K562 (cell line): ENCODE measurements at regions not wholly inside any gene's neighbourhood (a gene's known extent, or its start where the extent isn't known, plus 50 kb on each side); places are given as distances from the start of the nearest gene placed in this dataset.

Source experiments
- ARID1B ChIP-seq: fragments of 450-650 bp; IDR thresholded peaks from 2 replicates; pipeline ENCODE4 v1.6.1; 2016; ENCODE audit warnings: antibody characterized with exemption, mild to moderate bottlenecking, inconsistent platforms
- ATF3 ChIP-seq, 2 experiments: fragments of 450-650 bp in 1 of 2; sonication (generic) in 1 of 2; formaldehyde crosslinking in 1 of 2; IDR thresholded peaks in 1 of 2; conservative IDR thresholded peaks in 1 of 2; 2 replicates each; pipeline versions ENCODE4 v1.6.1 to v1.8.1; 2016 to 2023; ENCODE audit warnings: mild to moderate bottlenecking in 2 of 2, moderate library complexity in 2 of 2, inconsistent platforms in 1 of 2, missing genetic modification reagents in 1 of 2
- JUN ChIP-seq, 2 experiments: sonication (generic) in 1 of 2; formaldehyde crosslinking in 1 of 2; IDR thresholded peaks; 2 replicates each; pipeline versions ENCODE4 v1.6.1 to v1.8.0; 2012 to 2022; ENCODE audit warnings: borderline replicate concordance in 2 of 2, mild to moderate bottlenecking in 2 of 2, improper control_type of control experiment in 1 of 2, low read depth in 1 of 2, low read length in 1 of 2, missing genetic modification reagents in 1 of 2
- TF ChIP-seq, protein P1 (sequence below): fragments of 450-650 bp; IDR thresholded peaks from 2 replicates; pipeline ENCODE4 v1.6.1; 2016
- TF ChIP-seq, protein P2 (sequence below), 2 experiments: IDR thresholded peaks; 2 replicates each; pipeline ENCODE4 v1.6.1; 2012; ENCODE audit warnings: improper control_type of control experiment in 2 of 2, low read depth in 2 of 2, low read length in 2 of 2, borderline replicate concordance in 1 of 2

- peak; percentile 63; the same call in 1 of the 2 replicates for TF ChIP-seq JUN (IDR thresholded peaks at IDR 0.05; ENCODE audit: borderline replicate concordance, low read depth, low read length)
- no peak for TF ChIP-seq JUN (CRISPR knock-in tag; IDR thresholded peaks at IDR 0.05; ENCODE audit: borderline replicate concordance)
- TF ChIP-seq ARID1B, result peak; percentile 43
- TF ChIP-seq ATF3 (IDR thresholded peaks at IDR 0.05), result peak; percentile 54; the same call in 1 of the 2 replicates
- TF ChIP-seq ATF3 (CRISPR knock-in tag; conservative IDR thresholded peaks at IDR 0.05), result no peak
- TF ChIP-seq, protein P1, sequence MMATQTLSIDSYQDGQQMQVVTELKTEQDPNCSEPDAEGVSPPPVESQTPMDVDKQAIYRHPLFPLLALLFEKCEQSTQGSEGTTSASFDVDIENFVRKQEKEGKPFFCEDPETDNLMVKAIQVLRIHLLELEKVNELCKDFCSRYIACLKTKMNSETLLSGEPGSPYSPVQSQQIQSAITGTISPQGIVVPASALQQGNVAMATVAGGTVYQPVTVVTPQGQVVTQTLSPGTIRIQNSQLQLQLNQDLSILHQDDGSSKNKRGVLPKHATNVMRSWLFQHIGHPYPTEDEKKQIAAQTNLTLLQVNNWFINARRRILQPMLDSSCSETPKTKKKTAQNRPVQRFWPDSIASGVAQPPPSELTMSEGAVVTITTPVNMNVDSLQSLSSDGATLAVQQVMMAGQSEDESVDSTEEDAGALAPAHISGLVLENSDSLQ, result peak; percentile 75
- TF ChIP-seq, protein P2, sequence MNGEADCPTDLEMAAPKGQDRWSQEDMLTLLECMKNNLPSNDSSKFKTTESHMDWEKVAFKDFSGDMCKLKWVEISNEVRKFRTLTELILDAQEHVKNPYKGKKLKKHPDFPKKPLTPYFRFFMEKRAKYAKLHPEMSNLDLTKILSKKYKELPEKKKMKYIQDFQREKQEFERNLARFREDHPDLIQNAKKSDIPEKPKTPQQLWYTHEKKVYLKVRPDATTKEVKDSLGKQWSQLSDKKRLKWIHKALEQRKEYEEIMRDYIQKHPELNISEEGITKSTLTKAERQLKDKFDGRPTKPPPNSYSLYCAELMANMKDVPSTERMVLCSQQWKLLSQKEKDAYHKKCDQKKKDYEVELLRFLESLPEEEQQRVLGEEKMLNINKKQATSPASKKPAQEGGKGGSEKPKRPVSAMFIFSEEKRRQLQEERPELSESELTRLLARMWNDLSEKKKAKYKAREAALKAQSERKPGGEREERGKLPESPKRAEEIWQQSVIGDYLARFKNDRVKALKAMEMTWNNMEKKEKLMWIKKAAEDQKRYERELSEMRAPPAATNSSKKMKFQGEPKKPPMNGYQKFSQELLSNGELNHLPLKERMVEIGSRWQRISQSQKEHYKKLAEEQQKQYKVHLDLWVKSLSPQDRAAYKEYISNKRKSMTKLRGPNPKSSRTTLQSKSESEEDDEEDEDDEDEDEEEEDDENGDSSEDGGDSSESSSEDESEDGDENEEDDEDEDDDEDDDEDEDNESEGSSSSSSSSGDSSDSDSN (IDR thresholded peaks at IDR 0.05; ENCODE audit: borderline replicate concordance in 1 of 2, low read depth in 2 of 2, low read length in 2 of 2), result no peak
- TF ChIP-seq, all 486 proteins: peak for 14
Observed at GRCh38 chr6:40312213-40313015, 274.8 kb downstream of the LRFN2 start (continued).
